ENCODE measurements at regions not wholly inside any gene's neighbourhood (a gene's known extent, or its start where the extent isn't known, plus 50 kb on each side); places are given as distances from the start of the nearest gene placed in this dataset.

- TF ChIP-seq, protein P1, sequence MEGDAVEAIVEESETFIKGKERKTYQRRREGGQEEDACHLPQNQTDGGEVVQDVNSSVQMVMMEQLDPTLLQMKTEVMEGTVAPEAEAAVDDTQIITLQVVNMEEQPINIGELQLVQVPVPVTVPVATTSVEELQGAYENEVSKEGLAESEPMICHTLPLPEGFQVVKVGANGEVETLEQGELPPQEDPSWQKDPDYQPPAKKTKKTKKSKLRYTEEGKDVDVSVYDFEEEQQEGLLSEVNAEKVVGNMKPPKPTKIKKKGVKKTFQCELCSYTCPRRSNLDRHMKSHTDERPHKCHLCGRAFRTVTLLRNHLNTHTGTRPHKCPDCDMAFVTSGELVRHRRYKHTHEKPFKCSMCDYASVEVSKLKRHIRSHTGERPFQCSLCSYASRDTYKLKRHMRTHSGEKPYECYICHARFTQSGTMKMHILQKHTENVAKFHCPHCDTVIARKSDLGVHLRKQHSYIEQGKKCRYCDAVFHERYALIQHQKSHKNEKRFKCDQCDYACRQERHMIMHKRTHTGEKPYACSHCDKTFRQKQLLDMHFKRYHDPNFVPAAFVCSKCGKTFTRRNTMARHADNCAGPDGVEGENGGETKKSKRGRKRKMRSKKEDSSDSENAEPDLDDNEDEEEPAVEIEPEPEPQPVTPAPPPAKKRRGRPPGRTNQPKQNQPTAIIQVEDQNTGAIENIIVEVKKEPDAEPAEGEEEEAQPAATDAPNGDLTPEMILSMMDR (conservative IDR thresholded peaks at IDR 0.05; ENCODE audit: low read depth, low read length): no peak
- TF ChIP-seq EZH2phosphoT487 (IDR thresholded peaks at IDR 0.05; ENCODE audit: borderline replicate concordance, low read length): no peak
Measured at GRCh38 chr15:85312929-85313331, 67.5 kb upstream of the AKAP13 start.

Data from PC-3 (cell line).